HG03060 (cell line): ENCODE measurements at regions not wholly inside any gene's neighbourhood (a gene's known extent, or its start where the extent isn't known, plus 50 kb on each side); places are given as distances from the start of the nearest gene placed in this dataset.

Source experiments
- ATAC-seq: cut with Tn5 transposase; IDR thresholded peaks from one replicate; pipeline ENCODE4 v1.9.1; 2021; ENCODE audit warnings: low read depth, moderate number of reproducible peaks; ENCODE audit not compliant: unreplicated experiment

DNA sequence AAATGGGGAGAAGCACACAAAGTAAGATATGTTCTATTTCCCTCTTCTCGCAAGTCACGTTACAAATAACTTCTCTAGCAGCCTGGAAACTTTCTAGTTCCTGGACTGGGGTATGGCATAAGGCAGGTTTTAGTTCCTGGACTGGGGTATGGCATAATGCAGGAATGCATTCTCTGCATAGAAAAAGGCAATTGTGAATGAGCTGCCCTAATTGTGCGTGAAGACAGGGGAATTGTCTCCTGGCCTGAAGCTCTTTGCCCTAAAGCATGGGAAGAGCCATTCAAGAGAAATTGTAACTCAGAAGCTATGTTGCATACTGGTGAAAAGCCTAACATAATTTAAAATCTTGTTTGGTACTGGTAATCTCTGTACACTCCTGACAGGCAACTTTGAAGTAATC, 54.3 kb upstream of the CBLB start:
- ATAC-seq = no peak

DNA sequence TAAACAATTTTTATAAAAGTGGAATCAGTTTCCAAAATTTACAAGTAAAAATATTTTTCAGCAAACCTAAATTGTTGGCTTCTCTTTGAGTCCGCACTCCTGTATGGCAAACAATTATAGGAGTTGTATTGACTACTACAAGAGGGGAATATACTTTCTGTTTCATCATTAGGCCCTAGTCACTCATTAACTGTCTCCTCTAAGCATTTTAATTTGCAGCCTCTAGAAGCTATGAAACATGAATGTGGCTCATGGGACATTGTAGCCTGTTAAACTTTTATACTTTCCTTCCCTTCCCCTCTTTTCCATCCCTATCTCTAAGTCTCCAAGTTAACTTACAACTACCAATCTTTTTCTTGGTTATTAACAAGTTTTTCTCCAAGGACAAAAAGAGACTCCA, 58.9 kb upstream of the CBLB start:
- ATAC-seq = no peak

DNA sequence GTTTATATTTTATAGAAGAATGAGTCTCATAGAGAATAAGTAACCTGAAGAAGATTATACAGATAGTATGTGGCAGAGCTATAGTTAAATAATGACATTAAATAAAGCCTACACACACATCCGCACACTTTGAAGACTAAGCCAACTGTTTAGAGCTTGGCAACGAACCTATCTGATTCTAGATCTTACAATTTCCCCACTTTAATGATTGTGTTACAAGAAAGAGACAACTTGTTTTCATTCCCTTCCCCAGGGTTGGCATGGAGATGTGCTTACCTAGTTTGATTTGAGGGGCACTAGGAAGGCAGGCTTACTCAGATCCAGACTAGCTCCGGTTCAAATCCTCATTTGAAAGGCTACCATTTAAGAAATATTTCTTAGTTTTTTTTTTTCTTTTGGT, 61.9 kb upstream of the CBLB start:
- no peak for ATAC-seq

DNA sequence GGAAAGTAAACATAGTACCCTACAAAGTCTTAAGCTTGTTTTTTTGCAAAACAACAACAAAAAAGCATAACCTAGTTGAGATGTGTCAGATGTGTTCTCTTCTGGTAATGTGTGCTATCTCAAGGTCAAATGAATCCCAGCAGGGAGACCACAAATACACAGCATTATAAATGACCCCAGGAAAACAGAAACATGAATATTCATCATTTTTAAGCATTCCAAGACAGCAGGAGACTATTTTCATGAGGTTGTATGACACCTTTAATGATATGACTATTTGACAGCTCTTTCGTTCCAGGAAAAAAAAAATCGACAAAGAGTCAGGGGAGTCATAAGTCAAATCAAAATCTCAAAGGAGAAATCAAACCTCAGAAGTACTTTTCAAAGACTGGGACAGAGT, 62.7 kb upstream of the CBLB start:
- no peak for ATAC-seq

DNA sequence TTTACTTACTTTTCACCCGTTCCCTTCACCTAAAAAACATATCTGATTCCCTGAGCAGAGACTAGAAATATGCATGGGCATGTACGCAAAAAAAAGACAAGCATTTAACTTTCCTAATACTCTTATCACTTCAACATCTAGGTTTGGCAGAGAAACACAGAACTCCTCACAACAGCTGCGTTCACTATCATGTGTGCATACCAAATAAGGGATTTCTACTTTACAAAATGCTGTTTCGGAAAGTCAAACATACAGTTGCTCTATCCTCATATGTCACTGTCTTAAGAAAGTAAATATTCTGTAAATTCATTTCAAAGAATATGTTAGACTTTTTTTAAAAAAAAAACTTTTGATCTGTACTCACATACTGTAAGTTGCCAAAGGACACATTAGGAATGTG, 65.1 kb upstream of the CBLB start:
- ATAC-seq = no peak

DNA sequence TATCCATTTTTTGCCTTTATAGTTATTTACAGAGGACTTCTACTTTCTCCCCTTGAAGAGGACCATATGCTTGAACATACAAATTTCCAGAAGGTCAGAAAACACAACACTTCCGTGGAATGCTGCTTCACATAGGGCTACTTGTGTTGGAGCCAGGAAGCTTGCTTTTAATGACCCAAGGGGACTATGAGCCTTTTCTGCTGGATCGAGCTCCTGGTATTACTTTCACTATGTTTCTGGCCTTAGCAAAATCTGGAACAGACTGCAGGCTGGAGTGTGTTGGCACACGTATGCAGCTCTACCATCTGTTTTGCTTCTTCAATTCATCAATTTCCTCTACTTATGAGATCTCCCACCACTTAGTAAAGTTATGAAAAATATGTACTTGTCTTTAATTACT, 69.3 kb upstream of the CBLB start:
- ATAC-seq = no peak

DNA sequence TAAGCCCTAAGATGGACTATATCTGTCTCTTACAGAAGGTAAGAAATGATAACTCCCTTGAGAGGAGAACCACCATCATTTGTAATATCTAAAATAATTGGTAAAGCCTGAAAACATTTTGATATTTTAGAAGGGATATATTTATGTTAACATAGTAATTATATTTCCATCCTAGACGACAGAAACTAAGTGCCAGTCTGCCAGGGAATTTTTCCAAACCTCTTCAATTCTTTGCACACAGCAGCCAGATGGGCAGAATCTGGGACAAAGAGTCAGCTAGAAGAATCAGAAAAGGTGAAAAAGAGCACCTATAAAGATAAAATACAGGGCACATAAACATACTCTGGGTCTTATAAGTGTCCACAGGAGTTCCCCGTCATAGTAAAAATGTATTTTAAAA, 70.0 kb upstream of the CBLB start:
- no peak for ATAC-seq

DNA sequence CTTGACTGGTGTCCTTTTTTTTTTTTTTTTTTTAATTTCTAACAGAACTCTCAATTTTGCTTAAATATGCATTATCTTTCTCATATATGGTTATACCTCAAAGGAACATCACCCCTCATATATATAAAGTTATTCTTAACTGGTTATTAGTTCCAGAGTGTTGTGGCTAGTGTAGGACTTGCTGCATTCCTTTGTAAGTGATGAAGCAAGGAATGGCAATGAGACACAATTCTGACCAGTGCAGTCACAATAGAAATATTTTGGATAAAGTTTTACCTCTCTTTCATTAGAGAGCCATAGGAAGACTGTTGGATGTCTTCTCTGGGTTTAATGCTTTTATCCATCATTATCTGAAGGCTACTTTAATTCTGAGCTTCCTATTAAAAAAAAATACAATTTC, 75.5 kb upstream of the CBLB start:
- no peak for ATAC-seq

DNA sequence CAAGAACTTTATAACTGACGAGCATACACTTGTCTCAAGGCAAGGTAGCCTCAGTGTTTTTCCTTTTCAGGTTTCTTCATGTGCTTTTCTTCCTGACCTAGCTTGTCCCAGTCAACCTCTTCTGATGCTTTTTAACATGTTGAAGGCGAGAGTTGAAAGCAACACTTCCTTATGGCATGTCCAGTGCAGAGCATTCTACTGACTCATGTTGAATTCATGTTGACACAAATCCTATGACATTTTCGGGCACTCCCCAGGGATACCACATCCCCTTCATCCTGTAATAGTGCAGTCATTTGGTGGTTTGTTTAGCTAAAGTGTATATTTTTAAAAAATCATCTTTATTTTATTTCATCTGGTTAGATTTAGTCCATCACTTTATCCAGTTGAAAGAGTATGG, 75.9 kb upstream of the CBLB start:
- ATAC-seq = no peak

DNA sequence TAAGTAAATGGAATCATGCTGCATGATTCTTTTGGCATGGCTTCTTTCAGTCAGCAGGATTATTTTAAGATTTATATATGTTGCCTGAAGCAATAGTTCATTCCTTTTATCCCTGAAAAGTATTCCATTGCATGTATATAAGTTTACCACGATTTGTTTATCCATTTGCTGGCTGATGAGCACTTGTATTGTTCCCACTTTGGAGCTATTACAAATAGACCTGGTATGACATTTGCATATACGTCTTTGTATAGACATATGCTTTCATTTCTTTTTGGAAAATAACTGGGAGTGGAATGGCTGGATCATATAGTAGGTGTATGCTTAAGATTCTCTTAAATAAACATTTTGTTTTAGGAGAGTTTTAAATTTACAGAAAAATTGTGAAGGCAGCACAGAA, 79.3 kb upstream of the CBLB start:
- no peak for ATAC-seq

DNA sequence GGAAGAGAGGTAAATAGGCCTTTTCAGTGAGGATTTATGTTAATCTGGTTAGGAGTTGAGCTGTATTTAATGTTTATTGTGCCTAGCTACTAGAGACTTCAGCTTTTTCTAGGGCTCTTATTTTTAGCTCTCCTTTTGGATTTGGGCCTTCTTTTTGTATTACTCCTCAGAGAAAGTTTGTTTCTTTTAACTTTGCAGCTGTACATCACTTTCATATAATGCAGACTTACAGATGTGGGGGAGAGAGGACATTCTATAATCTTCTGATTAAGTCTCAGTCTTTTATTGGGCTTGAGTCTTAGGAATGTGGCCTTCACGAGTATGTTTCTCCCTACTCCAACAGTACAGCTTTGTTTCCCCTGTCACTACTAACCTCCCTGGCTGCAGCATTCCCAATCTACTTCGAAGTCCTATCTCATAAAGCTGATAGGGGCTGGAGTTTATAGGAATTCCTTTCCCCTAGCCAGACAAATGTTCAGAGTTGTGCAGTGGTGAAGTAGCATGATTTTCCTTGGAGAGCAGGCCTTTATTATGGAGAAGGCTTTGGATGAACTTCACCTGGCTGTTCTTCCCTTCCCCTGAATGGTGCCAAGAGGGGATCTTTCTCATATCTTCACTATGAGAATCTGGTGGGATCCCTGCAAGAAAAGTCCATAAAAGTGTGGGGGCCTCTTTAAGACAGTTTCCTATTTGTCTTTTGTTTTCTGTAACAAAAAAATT, 82.2 kb upstream of the CBLB start:
- no peak for ATAC-seq

DNA sequence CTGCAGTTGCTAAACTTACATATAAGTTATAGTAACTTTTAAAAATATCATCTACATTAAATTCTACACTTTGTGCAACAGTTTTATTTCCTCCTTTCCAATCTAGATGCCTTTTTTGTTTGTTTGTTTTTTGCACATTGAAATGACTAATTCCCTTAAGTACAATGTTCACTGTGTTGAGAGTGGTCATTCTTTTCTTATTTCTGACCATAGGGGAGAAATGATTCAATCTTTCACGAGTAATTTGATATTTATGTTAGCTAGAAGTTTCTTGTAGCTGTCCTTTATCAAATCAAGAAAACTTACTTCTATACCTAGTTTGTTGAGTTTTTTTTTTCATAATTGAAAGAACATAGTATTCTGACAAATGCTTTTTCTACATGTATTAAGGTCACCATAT, 85.0 kb upstream of the CBLB start:
- ATAC-seq = no peak

DNA sequence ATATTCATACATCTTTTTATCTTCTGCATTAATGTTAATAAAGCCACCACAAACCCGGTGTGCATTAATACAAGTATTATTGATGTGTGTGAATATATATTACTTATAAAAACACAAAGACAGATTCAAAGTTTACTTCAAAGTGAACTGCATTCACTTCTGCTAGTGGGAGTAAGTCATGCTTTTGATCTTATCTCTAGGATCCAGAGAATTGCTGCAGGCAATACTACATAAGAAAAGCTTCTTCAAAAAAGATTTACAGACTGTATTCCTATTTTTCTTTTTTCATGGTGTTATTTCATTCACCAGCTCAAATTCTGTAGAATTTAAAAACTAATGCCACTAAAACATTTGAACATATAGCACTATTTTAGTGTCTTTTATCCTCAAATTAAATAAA, 87.5 kb upstream of the CBLB start:
- no peak for ATAC-seq

DNA sequence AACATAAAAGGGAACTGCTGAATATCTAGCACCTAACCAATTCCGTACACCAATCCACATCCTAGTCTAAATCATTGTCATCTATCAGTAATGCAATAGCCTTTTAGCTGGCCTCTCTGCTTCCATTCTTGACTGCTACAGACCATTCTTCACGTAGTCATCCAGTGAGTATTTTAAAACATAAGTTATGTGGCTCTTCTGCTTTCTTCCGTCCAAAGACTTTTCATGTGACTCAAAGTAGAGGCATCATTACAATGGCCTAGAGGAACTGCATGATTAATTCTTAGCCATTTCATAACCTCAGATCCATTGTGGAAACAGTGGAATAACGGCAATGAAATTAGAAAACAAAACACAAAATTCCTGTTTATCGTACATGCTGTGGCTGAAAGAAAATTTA, 88.9 kb upstream of the CBLB start:
- ATAC-seq = no peak

DNA sequence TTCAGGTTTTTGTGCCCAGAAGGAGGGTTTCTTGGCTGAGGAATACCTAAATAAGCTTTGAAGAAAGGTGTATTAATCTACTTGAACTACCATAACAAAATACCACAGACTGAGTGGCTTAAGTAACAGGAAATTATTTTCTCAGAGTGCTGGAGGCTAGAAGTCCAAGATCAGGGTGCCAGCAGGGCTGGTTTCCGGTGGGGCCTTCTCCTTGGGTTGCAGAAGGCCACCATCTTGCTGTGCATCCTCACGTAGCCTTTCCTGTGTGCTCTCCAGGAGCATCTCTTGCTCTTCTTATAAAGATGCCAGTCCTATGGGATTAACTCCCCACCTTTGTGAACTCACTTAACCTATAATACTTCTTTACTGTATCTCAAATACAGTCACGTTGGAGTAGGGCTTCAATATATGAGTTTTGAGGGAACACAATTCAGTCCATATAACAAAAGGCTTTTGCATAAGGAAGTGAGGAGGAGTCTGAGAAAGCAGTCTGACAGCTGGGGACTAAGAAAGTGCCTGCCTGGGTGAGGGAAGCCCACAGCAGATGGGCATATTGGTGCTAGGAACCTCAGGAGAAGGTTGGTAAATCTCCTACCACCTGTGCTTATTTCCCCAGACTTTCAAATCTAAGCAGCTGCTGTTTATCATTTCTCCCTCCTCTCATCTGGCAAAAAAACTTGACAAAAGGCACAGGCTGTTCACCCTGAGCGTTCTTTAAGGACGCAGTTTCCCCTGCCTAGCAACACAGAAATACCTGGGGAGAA, 89.6 kb upstream of the CBLB start:
- no peak for ATAC-seq

DNA sequence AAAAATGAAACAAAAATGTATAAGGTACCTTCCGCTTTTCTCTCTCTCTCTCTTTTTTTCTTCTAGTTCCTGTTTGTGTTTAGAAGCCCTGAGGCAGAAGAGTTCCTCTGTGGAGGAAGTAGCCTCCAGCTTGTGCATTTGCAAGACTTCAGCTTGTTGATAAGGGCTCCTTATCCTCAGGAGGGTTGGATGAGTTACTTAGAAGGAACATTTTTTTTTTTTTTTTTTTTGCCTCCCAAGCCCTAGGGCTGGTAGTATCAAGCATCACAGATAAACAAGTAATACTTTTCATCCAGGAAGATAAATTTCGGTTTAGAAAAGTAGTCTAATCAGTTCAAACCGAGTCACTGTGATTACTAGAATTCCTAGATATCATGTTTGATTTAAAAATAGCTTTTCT, 91.0 kb upstream of the CBLB start:
- ATAC-seq = no peak

DNA sequence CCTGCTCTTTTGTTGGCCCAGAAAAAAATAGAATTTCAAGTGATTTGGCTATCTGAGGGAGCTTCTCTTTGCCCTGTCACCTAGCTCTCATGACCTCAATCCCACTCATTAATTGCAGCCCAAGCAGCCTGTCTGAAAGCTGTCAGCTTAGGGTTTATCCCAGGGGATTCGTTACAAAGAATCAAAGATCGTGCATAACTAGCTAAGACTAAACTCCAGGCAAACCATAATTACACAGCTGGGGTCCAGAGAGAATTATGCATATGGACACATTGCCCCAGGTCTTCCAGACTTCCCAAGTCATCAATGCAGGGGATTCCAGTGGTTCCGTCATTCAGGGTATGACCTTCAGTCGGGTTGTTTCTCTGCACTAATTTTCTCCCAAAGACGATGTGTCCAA, 91.6 kb upstream of the CBLB start:
- ATAC-seq = no peak

DNA sequence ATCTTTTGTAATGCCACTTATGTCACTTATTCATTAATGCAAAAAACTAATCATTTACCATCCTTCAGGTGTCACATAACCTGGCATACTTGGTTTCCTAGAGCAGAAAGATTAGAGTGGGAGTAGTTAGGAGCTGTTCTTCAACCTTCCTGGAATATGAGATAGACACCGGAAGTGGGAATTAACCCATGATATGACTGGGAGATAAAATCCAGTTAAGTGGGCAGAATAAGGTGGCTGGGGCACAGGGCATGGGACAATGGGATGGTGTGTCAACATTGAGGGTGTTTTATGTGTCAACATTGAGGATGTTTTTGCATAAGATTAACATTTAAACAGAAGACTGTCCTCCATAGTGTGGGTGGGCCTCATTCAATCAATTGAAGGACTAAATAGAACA, 94.3 kb upstream of the CBLB start:
- no peak for ATAC-seq

DNA sequence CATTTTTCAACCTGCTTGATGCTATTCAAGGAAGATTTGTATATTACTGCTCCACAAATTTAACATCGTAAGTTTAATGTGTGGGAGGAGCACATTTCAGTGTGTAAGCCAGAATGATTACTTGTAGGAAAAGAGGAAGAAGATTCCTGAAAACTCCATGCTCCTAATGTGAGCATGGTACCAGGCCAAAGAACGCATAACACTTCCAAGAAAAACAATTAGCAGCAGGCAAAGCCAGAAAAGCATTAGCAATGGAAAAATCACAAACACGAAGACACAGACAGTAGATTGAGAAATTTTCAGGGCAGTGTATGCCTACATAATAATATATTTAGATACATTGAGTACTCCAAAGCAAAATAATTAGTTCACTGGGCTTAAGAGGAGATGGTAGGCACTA, 96.6 kb upstream of the CBLB start:
- no peak for ATAC-seq

DNA sequence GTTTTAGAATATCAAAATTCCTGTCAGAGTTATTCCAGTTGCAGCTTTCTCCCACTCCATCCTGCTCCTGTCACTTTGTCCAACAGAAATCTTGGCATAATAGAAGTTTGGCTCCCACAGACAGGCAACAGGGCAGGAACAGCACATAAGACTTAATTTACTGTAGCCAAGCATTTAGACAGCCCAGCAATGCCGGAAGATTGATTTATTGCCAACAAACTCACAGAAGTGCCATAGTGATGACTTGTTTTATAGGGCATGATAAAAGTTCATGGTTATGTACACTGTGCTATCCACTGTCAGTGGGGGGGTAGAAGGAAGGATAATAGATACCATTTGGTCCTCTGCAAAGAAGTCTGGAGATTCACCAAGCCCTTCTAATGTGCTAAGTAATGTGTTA, 98.3 kb upstream of the CBLB start:
- ATAC-seq = no peak

DNA sequence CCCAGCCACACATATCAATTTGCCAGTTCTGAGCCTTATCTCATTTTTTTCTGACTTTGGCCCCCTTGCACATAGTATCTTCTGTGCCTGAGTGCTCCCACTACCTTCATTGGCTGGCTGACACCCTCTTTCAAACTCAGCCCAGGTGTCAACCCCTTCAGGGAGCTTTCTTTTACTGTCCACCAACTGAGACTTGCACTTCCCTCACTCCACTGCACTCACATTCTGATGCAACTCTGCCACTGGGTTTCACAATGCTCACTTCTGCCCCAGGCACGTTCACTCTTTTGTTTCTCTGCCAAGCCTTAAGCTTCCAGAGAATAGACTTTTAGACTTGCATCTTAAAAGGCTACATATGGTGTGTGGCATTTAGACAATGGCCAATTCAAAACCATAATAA, 101.5 kb upstream of the CBLB start:
- ATAC-seq = no peak

DNA sequence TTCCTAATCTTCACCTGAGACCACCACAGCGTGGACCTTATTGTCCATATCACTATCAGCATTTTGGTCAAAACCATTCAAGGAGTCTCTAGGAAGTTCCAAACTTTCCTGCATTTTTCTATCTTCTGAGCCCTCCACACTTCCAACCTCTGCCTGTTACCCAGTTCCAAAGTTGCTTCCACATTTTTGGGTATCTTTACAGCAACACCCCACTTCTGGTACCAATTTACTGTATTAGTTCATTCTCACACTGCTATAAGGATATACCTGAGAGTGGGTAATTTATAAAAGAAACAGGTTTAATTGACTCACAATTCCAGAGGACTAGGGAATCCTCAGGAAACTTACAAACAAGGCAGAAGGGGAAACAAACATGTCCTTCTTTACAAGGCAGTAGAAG, 103.3 kb upstream of the CBLB start:
- no peak for ATAC-seq
